Body of pancreas (tissue), 4 donors: ENCODE measurements at regions not wholly inside any gene's neighbourhood (a gene's known extent, or its start where the extent isn't known, plus 50 kb on each side); places are given as distances from the start of the nearest gene placed in this dataset.

Experiments
- CTCF ChIP-seq, 7 experiments: fragments of 450-650 bp in 4 of 7; fragments of 200-600 bp in 3 of 7; sonication (generic) in 3 of 7; IDR thresholded peaks; one replicate each; pipeline ENCODE4 v1.5.1; 2016 to 2019; ENCODE audit warnings: antibody characterized with exemption in 7 of 7
- POLR2A ChIP-seq, 3 donors: fragments of 450-650 bp; IDR thresholded peaks; one replicate each; pipeline ENCODE4 v1.6.1; 2016; ENCODE audit warnings: antibody characterized with exemption in 3 of 3, mild to moderate bottlenecking in 2 of 3

GRCh38 chr6:132060591-132060990, 109.4 kb upstream of the CCN2 start:
- TF ChIP-seq POLR2A (IDR thresholded peaks at IDR 0.05): no peak
- TF ChIP-seq CTCF (IDR thresholded peaks at IDR 0.05): no peak
